Skeletal muscle satellite cell (primary cell): ENCODE measurements at regions not wholly inside any gene's neighbourhood (a gene's known extent, or its start where the extent isn't known, plus 50 kb on each side); places are given as distances from the start of the nearest gene placed in this dataset.

Experiments used
- H3K27me3 ChIP-seq: 2 replicates; pipeline ENCODE4 v1.7.0; 2013; ENCODE audit warnings: low read length; ENCODE audit not compliant: control insufficient read depth, insufficient read depth
- H3K36me3 ChIP-seq: 2 replicates; pipeline ENCODE4 v1.7.0; 2013; ENCODE audit warnings: mild to moderate bottlenecking, control low read depth, low read length; ENCODE audit not compliant: insufficient read depth
- H3K4me1 ChIP-seq: 2 replicates; pipeline ENCODE4 v1.7.0; 2013; ENCODE audit warnings: low read length; ENCODE audit not compliant: control insufficient read depth, insufficient read depth
- H3K4me2 ChIP-seq: 2 replicates; pipeline ENCODE4 v1.7.0; 2013; ENCODE audit warnings: mild to moderate bottlenecking, low read length
- H3K4me3 ChIP-seq: 2 replicates; pipeline ENCODE4 v1.7.0; 2013; ENCODE audit warnings: low read length
- H3K9ac ChIP-seq: 2 replicates; pipeline ENCODE4 v1.7.0; 2013; ENCODE audit warnings: mild to moderate bottlenecking, low read depth, low read length, moderate library complexity
- H3K9me3 ChIP-seq: replicated peaks from 2 replicates; pipeline ENCODE4 v1.7.0; 2013; ENCODE audit warnings: mild to moderate bottlenecking, control low read depth, low read length

GRCh38 chr14:58822856-58823255 lies 185.1 kb downstream of the DACT1 start:
- H3K9ac ChIP-seq: no peak overlapping the region
- no peak overlapping the region for H3K4me2 ChIP-seq
- no peaks in the 10 kb centered on the region for H3K9me3 ChIP-seq
- peaks cover 12% of the 10 kb centered on the region for H3K4me1 ChIP-seq
- no peaks in the 10 kb centered on the region for H3K36me3 ChIP-seq
- no peak overlapping the region for H3K4me3 ChIP-seq
- H3K27me3 ChIP-seq: no peaks in the 10 kb centered on the region

GRCh38 chr14:58823312-58823711 lies 185.6 kb downstream of the DACT1 start:
- H3K36me3 ChIP-seq: no peaks in the 10 kb centered on the region
- H3K4me2 ChIP-seq: no peak overlapping the region
- no peak overlapping the region for H3K9ac ChIP-seq
- no peaks in the 10 kb centered on the region for H3K9me3 ChIP-seq
- H3K4me1 ChIP-seq: peaks cover 8% of the 10 kb centered on the region
- no peaks in the 10 kb centered on the region for H3K27me3 ChIP-seq
- no peak overlapping the region for H3K4me3 ChIP-seq

GRCh38 chr14:58824106-58824505 lies 186.3 kb downstream of the DACT1 start:
- H3K4me2 ChIP-seq: no peak overlapping the region
- no peaks in the 10 kb centered on the region for H3K9me3 ChIP-seq
- no peaks in the 10 kb centered on the region for H3K4me1 ChIP-seq
- H3K4me3 ChIP-seq: no peak overlapping the region
- H3K27me3 ChIP-seq: no peaks in the 10 kb centered on the region
- no peaks in the 10 kb centered on the region for H3K36me3 ChIP-seq
- no peak overlapping the region for H3K9ac ChIP-seq

- Histone ChIP-seq H3K36me3 (no peaks in the 10 kb centered on the region), H3K9ac (no peak overlapping the region), H3K4me2 (no peak overlapping the region), H3K27me3 (no peaks in the 10 kb centered on the region), H3K4me3 (no peak overlapping the region), H3K4me1 (no peaks in the 10 kb centered on the region), H3K9me3 (no peaks in the 10 kb centered on the region)
Measured at GRCh38 chr14:58824796-58825195, 187.0 kb downstream of the DACT1 start.

- H3K4me1 ChIP-seq: no peaks in the 10 kb centered on the region
- no peak overlapping the region for H3K4me3 ChIP-seq
- no peaks in the 10 kb centered on the region for H3K27me3 ChIP-seq
- H3K9me3 ChIP-seq: no peaks in the 10 kb centered on the region
- no peak overlapping the region for H3K9ac ChIP-seq
- no peak overlapping the region for H3K4me2 ChIP-seq
- no peaks in the 10 kb centered on the region for H3K36me3 ChIP-seq
Measured at GRCh38 chr14:58825606-58826005, 187.8 kb downstream of the DACT1 start.

- Histone ChIP-seq H3K4me1 (no peaks in the 10 kb centered on the region), H3K9ac (no peak overlapping the region), H3K4me2 (no peak overlapping the region), H3K9me3 (no peaks in the 10 kb centered on the region), H3K36me3 (no peaks in the 10 kb centered on the region), H3K27me3 (no peaks in the 10 kb centered on the region), H3K4me3 (no peak overlapping the region)
Measured at GRCh38 chr14:58826845-58827686, 189.3 kb downstream of the DACT1 start.

- Histone ChIP-seq H3K4me3 (no peak overlapping the region), H3K4me1 (no peaks in the 10 kb centered on the region), H3K9ac (no peak overlapping the region)
Measured at GRCh38 chr14:58828298-58828697, 190.5 kb downstream of the DACT1 start.

GRCh38 chr14:58829594-58829993 lies 191.8 kb downstream of the DACT1 start:
- Histone ChIP-seq H3K27me3 (no peaks in the 10 kb centered on the region), H3K36me3 (no peaks in the 10 kb centered on the region), H3K4me2 (no peak overlapping the region), H3K4me1 (no peaks in the 10 kb centered on the region), H3K4me3 (no peak overlapping the region), H3K9ac (no peak overlapping the region), H3K9me3 (no peaks in the 10 kb centered on the region)

More at GRCh38 chr14:58828298-58828697, 190.5 kb downstream of the DACT1 start:
- Histone ChIP-seq H3K4me2 (no peak overlapping the region), H3K27me3 (no peaks in the 10 kb centered on the region), H3K36me3 (no peaks in the 10 kb centered on the region), H3K9me3 (no peaks in the 10 kb centered on the region)

GRCh38 chr14:58830121-58830520 lies 192.4 kb downstream of the DACT1 start:
- Histone ChIP-seq H3K9me3 (no peaks in the 10 kb centered on the region), H3K9ac (no peak overlapping the region), H3K4me3 (no peak overlapping the region), H3K27me3 (no peaks in the 10 kb centered on the region), H3K4me2 (no peak overlapping the region), H3K36me3 (no peaks in the 10 kb centered on the region), H3K4me1 (no peaks in the 10 kb centered on the region)

- H3K36me3 ChIP-seq: no peaks in the 10 kb centered on the region
- no peaks in the 10 kb centered on the region for H3K4me1 ChIP-seq
- H3K9ac ChIP-seq: no peak overlapping the region
- no peak overlapping the region for H3K4me2 ChIP-seq
- no peaks in the 10 kb centered on the region for H3K27me3 ChIP-seq
- H3K4me3 ChIP-seq: no peak overlapping the region
- no peaks in the 10 kb centered on the region for H3K9me3 ChIP-seq
Measured at GRCh38 chr14:58832095-58832521, 194.3 kb downstream of the DACT1 start.

- no peaks in the 10 kb centered on the region for H3K4me1 ChIP-seq
- H3K4me3 ChIP-seq: no peak overlapping the region
- H3K27me3 ChIP-seq: no peaks in the 10 kb centered on the region
- H3K9me3 ChIP-seq: no peaks in the 10 kb centered on the region
- H3K4me2 ChIP-seq: no peak overlapping the region
- no peaks in the 10 kb centered on the region for H3K36me3 ChIP-seq
- H3K9ac ChIP-seq: no peak overlapping the region
Measured at GRCh38 chr14:58833634-58834378, 196.0 kb downstream of the DACT1 start.
